ENCODE measurements at regions not wholly inside any gene's neighbourhood (a gene's known extent, or its start where the extent isn't known, plus 50 kb on each side); places are given as distances from the start of the nearest gene placed in this dataset.

GRCh38 chr2:223199531-223200515 lies 147.8 kb downstream of the KCNE4 start:
- H3K27ac Mint-ChIP-seq, result no peak overlapping the region
- H3K27me3 Mint-ChIP-seq (ENCODE audit: low read depth), result peaks cover 1% of the 10 kb centered on the region; the same call in 1 of the 2 replicates
- no peak for ATAC-seq
- CTCF ChIA-PET, result no interaction called here
- H3K36me3 Mint-ChIP-seq, result peaks cover 12% of the 10 kb centered on the region
- no peak for TF ChIP-seq SMAD4 (CRISPR knock-in tag; IDR thresholded peaks at IDR 0.05)
- no peak for TF ChIP-seq ATF3 (CRISPR knock-in tag; conservative IDR thresholded peaks at IDR 0.05)
- TF ChIP-seq NFE2L1 (CRISPR knock-in tag; IDR thresholded peaks at IDR 0.05), result no peak
- TF ChIP-seq, protein P1, sequence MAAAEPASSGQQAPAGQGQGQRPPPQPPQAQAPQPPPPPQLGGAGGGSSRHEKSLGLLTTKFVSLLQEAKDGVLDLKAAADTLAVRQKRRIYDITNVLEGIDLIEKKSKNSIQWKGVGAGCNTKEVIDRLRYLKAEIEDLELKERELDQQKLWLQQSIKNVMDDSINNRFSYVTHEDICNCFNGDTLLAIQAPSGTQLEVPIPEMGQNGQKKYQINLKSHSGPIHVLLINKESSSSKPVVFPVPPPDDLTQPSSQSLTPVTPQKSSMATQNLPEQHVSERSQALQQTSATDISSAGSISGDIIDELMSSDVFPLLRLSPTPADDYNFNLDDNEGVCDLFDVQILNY (CRISPR knock-in tag; IDR thresholded peaks at IDR 0.05), result no peak
- no peak for TF ChIP-seq RORB (CRISPR knock-in tag; IDR thresholded peaks at IDR 0.05)
- no peak for TF ChIP-seq USF2 (CRISPR knock-in tag; IDR thresholded peaks at IDR 0.05)
- TF ChIP-seq ZNF219 (CRISPR knock-in tag; IDR thresholded peaks at IDR 0.05; ENCODE audit: borderline replicate concordance), result no peak
- TF ChIP-seq, protein P2, sequence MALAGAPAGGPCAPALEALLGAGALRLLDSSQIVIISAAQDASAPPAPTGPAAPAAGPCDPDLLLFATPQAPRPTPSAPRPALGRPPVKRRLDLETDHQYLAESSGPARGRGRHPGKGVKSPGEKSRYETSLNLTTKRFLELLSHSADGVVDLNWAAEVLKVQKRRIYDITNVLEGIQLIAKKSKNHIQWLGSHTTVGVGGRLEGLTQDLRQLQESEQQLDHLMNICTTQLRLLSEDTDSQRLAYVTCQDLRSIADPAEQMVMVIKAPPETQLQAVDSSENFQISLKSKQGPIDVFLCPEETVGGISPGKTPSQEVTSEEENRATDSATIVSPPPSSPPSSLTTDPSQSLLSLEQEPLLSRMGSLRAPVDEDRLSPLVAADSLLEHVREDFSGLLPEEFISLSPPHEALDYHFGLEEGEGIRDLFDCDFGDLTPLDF (CRISPR knock-in tag; IDR thresholded peaks at IDR 0.05), result no peak
- TF ChIP-seq, protein P3, sequence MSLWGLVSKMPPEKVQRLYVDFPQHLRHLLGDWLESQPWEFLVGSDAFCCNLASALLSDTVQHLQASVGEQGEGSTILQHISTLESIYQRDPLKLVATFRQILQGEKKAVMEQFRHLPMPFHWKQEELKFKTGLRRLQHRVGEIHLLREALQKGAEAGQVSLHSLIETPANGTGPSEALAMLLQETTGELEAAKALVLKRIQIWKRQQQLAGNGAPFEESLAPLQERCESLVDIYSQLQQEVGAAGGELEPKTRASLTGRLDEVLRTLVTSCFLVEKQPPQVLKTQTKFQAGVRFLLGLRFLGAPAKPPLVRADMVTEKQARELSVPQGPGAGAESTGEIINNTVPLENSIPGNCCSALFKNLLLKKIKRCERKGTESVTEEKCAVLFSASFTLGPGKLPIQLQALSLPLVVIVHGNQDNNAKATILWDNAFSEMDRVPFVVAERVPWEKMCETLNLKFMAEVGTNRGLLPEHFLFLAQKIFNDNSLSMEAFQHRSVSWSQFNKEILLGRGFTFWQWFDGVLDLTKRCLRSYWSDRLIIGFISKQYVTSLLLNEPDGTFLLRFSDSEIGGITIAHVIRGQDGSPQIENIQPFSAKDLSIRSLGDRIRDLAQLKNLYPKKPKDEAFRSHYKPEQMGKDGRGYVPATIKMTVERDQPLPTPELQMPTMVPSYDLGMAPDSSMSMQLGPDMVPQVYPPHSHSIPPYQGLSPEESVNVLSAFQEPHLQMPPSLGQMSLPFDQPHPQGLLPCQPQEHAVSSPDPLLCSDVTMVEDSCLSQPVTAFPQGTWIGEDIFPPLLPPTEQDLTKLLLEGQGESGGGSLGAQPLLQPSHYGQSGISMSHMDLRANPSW (CRISPR knock-in tag; conservative IDR thresholded peaks at IDR 0.05; ENCODE audit: low read depth), result no peak
- TF ChIP-seq, protein P4, sequence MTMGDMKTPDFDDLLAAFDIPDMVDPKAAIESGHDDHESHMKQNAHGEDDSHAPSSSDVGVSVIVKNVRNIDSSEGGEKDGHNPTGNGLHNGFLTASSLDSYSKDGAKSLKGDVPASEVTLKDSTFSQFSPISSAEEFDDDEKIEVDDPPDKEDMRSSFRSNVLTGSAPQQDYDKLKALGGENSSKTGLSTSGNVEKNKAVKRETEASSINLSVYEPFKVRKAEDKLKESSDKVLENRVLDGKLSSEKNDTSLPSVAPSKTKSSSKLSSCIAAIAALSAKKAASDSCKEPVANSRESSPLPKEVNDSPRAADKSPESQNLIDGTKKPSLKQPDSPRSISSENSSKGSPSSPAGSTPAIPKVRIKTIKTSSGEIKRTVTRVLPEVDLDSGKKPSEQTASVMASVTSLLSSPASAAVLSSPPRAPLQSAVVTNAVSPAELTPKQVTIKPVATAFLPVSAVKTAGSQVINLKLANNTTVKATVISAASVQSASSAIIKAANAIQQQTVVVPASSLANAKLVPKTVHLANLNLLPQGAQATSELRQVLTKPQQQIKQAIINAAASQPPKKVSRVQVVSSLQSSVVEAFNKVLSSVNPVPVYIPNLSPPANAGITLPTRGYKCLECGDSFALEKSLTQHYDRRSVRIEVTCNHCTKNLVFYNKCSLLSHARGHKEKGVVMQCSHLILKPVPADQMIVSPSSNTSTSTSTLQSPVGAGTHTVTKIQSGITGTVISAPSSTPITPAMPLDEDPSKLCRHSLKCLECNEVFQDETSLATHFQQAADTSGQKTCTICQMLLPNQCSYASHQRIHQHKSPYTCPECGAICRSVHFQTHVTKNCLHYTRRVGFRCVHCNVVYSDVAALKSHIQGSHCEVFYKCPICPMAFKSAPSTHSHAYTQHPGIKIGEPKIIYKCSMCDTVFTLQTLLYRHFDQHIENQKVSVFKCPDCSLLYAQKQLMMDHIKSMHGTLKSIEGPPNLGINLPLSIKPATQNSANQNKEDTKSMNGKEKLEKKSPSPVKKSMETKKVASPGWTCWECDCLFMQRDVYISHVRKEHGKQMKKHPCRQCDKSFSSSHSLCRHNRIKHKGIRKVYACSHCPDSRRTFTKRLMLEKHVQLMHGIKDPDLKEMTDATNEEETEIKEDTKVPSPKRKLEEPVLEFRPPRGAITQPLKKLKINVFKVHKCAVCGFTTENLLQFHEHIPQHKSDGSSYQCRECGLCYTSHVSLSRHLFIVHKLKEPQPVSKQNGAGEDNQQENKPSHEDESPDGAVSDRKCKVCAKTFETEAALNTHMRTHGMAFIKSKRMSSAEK (CRISPR knock-in tag; IDR thresholded peaks at IDR 0.05; ENCODE audit: borderline replicate concordance), result no peak
- no peak for TF ChIP-seq ZNF232 (CRISPR knock-in tag; IDR thresholded peaks at IDR 0.05)
- TF ChIP-seq TEAD1 (CRISPR knock-in tag; IDR thresholded peaks at IDR 0.05), result no peak
- TF ChIP-seq NFYB (CRISPR knock-in tag; conservative IDR thresholded peaks at IDR 0.05; ENCODE audit: low read depth), result no peak
- no peak for TF ChIP-seq ATF1 (CRISPR knock-in tag; IDR thresholded peaks at IDR 0.05)
- TF ChIP-seq, protein P5, sequence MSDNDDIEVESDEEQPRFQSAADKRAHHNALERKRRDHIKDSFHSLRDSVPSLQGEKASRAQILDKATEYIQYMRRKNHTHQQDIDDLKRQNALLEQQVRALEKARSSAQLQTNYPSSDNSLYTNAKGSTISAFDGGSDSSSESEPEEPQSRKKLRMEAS (CRISPR knock-in tag; IDR thresholded peaks at IDR 0.05), result no peak
- TF ChIP-seq E2F4 (CRISPR knock-in tag; IDR thresholded peaks at IDR 0.05; ENCODE audit: borderline replicate concordance, low read depth), result no peak
- no peak for TF ChIP-seq ETV6 (CRISPR knock-in tag; IDR thresholded peaks at IDR 0.05)
- TF ChIP-seq, protein P6, sequence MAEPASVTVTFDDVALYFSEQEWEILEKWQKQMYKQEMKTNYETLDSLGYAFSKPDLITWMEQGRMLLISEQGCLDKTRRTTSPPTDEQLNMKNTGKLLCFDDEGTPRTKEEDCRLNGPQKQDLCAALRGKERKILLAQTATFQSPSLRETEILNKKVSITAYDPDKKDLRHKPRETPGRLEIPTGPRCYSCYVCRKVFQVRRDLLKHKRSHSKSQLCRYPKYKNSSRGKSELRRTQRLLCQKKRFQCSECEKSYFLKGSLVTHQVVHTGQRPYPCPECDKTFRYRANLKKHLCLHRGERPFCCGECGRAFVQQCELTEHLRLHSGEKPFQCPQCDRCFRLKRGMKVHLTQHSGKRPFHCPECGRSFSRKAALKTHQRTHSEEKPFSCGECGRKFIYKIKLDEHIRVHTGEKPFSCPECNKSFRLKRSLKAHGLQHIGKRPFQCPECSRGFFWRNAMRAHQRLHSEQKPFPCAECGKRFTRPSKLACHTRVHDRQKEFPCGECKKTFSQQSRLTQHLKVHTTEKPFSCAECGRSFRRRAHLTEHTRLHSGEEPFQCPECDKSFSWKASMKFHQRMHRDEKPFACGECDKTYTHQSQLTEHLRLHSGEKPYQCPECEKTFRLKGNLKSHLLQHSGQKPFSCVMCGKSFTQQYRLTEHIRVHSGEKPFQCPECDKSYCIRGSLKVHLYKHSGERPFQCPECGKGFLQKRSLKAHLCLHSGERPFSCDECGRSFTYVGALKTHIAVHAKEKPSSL (CRISPR knock-in tag; conservative IDR thresholded peaks at IDR 0.05), result no peak
- TF ChIP-seq EMX1 (CRISPR knock-in tag; IDR thresholded peaks at IDR 0.05), result no peak
- peaks cover 14% of the 10 kb centered on the region for H3K4me1 Mint-ChIP-seq
- no peak for DNase-seq (ENCODE audit: low spot score)
- POLR2A ChIA-PET, result no interaction called here
- H3K4me3 Mint-ChIP-seq, result no peak overlapping the region
- H3K9me3 Mint-ChIP-seq, result peaks cover 40% of the 10 kb centered on the region
